GM19023 (cell line): ENCODE measurements at regions not wholly inside any gene's neighbourhood (a gene's known extent, or its start where the extent isn't known, plus 50 kb on each side); places are given as distances from the start of the nearest gene placed in this dataset.

Experiments
- ATAC-seq: cut with Tn5 transposase; IDR thresholded peaks from one replicate; pipeline ENCODE4 v1.9.1; 2021; ENCODE audit warnings: mild to moderate bottlenecking, moderate library complexity; ENCODE audit not compliant: unreplicated experiment

GRCh38 chr22:47801541-47802245, 1039.2 kb downstream of the TBC1D22A start:
- no peak for ATAC-seq

GRCh38 chr22:47798229-47798628, 1035.8 kb downstream of the TBC1D22A start:
- no peak for ATAC-seq

- no peak for ATAC-seq
These were observed 1035.0 kb downstream of the TBC1D22A start for GRCh38 chr22:47797342-47797945.

GRCh38 chr22:47796128-47796908, 1033.9 kb downstream of the TBC1D22A start:
- ATAC-seq = no peak

GRCh38 chr22:47795477-47796127, 1033.2 kb downstream of the TBC1D22A start:
- ATAC-seq = no peak

GRCh38 chr22:47794851-47795250, 1032.4 kb downstream of the TBC1D22A start:
- ATAC-seq = no peak

GRCh38 chr22:47793304-47794101, 1031.1 kb downstream of the TBC1D22A start:
- ATAC-seq = no peak

GRCh38 chr22:47789171-47789570, 1026.7 kb downstream of the TBC1D22A start:
- no peak for ATAC-seq

GRCh38 chr22:47788461-47788860, 1026.0 kb downstream of the TBC1D22A start:
- ATAC-seq = no peak

GRCh38 chr22:47787501-47788227, 1025.2 kb downstream of the TBC1D22A start:
- no peak for ATAC-seq

GRCh38 chr22:47786650-47787290, 1024.3 kb downstream of the TBC1D22A start:
- no peak for ATAC-seq

- no peak for ATAC-seq
These were observed 1022.5 kb downstream of the TBC1D22A start for GRCh38 chr22:47784991-47785390.

- ATAC-seq = no peak
These were observed 1022.0 kb downstream of the TBC1D22A start for GRCh38 chr22:47784367-47784983.

GRCh38 chr22:47783433-47784366, 1021.2 kb downstream of the TBC1D22A start:
- no peak for ATAC-seq

- no peak for ATAC-seq
These were observed 1020.1 kb downstream of the TBC1D22A start for GRCh38 chr22:47782328-47783075.

- no peak for ATAC-seq
These were observed 1019.1 kb downstream of the TBC1D22A start for GRCh38 chr22:47781427-47782111.

- no peak for ATAC-seq
These were observed 1018.6 kb downstream of the TBC1D22A start for GRCh38 chr22:47781024-47781423.
